ENCODE measurements at regions not wholly inside any gene's neighbourhood (a gene's known extent, or its start where the extent isn't known, plus 50 kb on each side); places are given as distances from the start of the nearest gene placed in this dataset.
A peak's percentile ranks its signal among the peaks of the same experiment; 100 is the strongest.

GRCh38 chr20:6919792-6920468 lies 152.4 kb downstream of the BMP2 start:
- no peak for TF ChIP-seq CTCF (IDR thresholded peaks at IDR 0.05; ENCODE audit: low read depth, low read length, missing control alignments)
- no peak for DNase-seq (ENCODE audit: low read depth)
- H3K4me3 ChIP-seq (ENCODE audit: low read depth, low read length) = no peak overlapping the region

GRCh38 chr20:6920991-6921613 lies 153.6 kb downstream of the BMP2 start:
- no peak for DNase-seq (ENCODE audit: low read depth)
- H3K4me3 ChIP-seq (ENCODE audit: low read depth, low read length) = no peak overlapping the region
- no peak for TF ChIP-seq CTCF (IDR thresholded peaks at IDR 0.05; ENCODE audit: low read depth, low read length, missing control alignments)

GRCh38 chr20:6921717-6922386 lies 154.4 kb downstream of the BMP2 start:
- no peak for TF ChIP-seq CTCF (IDR thresholded peaks at IDR 0.05; ENCODE audit: low read depth, low read length, missing control alignments)
- no peak for DNase-seq (ENCODE audit: low read depth)
- no peak overlapping the region for H3K4me3 ChIP-seq (ENCODE audit: low read depth, low read length)

GRCh38 chr20:6924681-6925080 lies 157.2 kb downstream of the BMP2 start:
- H3K4me3 ChIP-seq (ENCODE audit: low read depth, low read length) = no peak overlapping the region
- DNase-seq (ENCODE audit: low read depth) = no peak
- TF ChIP-seq CTCF (IDR thresholded peaks at IDR 0.05; ENCODE audit: low read depth, low read length, missing control alignments) = no peak

GRCh38 chr20:6925744-6926278 lies 158.3 kb downstream of the BMP2 start:
- no peak for DNase-seq (ENCODE audit: low read depth)
- no peak overlapping the region for H3K4me3 ChIP-seq (ENCODE audit: low read depth, low read length)
- TF ChIP-seq CTCF (IDR thresholded peaks at IDR 0.05; ENCODE audit: low read depth, low read length, missing control alignments) = no peak

DNA sequence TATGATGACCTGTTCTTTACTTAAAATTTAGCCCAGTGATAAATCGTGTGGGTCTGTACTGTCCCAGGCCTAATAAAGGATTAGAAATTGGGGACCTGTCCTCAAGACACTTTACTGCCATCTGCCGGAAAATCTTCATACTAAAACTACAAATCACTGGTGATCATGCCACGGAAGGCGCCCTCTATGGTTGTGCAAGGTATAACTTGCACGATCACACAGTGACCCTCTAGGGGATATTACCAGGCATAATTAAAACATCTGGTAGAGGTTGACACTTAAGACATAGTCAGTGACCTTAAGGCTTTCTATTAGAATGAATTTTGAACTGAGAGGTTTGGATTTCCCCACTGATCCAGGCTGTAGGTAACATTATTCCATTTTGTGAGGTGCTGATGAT lies 172.6 kb downstream of the BMP2 start:
- peak; percentile 10 for TF ChIP-seq CTCF (IDR thresholded peaks at IDR 0.05; ENCODE audit: low read depth, low read length, missing control alignments)
- no peak for DNase-seq (ENCODE audit: low read depth)
- H3K4me3 ChIP-seq (ENCODE audit: low read depth, low read length) = no peak overlapping the region
